Activated CD4-positive, alpha-beta T cell treated with anti-CD3 and anti-CD28 coated beads, Interleukin-2, amount 50 U/mL, for 4 hours (primary cell): ENCODE measurements at regions not wholly inside any gene's neighbourhood (a gene's known extent, or its start where the extent isn't known, plus 50 kb on each side); places are given as distances from the start of the nearest gene placed in this dataset.
A peak's percentile ranks its signal among the peaks of the same experiment; 100 is the strongest.
"Not testable (repeated sequence)": the region's sequence is repeated elsewhere in the genome, so short reads cannot be mapped to it uniquely, and the experiment has no call there.

ENCODE experiments used
- DNase-seq, 2 experiments: peaks; one replicate each; pipeline ENCODE4 v3.0.0-alpha.2; 2020

- DNase-seq = no peak
These were observed 188.6 kb downstream of the SHQ1 start for GRCh38 chr3:72659596-72659995.

GRCh38 chr3:72659188-72659587 lies 189.1 kb downstream of the SHQ1 start:
- no peak for DNase-seq

DNA sequence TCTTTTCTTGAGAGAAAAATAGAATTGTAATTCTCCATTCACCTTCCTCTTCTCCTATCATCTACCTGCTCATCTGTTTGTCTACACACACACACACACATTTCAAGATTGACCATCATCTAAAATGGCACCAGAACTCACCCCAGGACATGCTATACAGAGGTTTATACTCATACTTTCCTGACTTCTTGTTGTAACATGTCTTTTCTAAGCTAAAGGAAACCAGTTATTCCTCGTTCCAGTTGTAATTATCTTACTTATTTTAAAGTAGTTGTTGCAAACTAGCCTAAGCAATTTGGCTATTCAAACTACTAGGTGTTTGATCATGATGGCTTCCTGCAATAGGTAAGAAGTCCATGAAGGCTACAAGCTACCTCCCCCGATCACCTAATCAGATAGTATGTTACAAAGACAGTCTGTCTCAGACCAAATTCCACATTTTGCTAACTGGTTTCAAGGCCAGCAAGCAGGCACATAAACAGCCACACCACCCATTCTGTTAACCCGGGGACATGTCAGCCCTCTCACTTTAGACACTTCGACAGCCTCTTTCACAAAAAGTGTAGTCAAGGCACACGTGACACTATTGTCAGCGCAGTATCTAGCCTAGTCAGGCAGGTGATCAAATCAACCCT lies 189.7 kb downstream of the SHQ1 start:
- no peak for DNase-seq

GRCh38 chr3:72657666-72658065 lies 190.6 kb downstream of the SHQ1 start:
- DNase-seq = peak; percentile 14 to 29

DNA sequence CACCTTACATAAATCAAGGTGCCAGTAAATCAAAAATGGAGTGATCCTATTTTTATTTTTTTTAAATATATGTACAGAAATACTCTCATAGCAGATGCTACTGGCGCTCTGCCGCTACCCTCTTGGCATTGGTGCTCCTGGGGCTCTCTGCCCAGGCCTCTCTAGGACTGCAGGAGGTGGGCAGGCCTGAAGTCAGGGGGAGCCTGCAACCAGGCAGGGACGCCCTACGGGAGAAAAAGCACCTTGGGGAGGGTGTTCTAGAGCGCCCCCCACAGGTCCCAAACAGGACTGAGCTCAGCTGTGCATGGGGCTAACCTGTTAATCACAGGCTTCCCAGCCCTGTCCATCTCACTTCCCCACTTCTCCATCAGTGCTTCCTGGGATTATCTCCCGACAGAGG lies 192.5 kb downstream of the SHQ1 start:
- no peak for DNase-seq

- no peak for DNase-seq
These were observed 193.1 kb downstream of the SHQ1 start for GRCh38 chr3:72655131-72655551.

- DNase-seq = no peak
These were observed 195.8 kb downstream of the SHQ1 start for GRCh38 chr3:72652395-72652794.

DNA sequence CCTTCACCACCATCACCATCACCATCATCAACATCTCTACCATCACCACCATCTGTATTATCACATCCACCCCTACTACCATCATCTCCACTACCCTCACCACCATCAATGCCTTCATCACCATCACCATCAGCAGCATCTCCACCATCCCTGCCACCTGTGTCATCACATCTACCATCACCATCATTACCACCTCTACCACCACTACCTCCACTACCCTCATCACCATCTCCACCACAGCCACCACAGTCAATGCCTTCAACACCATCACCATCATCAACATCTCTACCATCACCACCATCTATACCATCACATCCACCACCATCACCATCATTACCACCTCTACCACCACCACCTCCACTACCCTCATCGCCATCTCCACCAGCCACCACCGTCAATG lies 196.7 kb downstream of the SHQ1 start:
- no peak for DNase-seq

- no peak for DNase-seq
These were observed 202.0 kb downstream of the SHQ1 start for GRCh38 chr3:72646263-72646662.

- DNase-seq = not testable (repeated sequence)
These were observed 204.6 kb downstream of the SHQ1 start for GRCh38 chr3:72643635-72644034.

GRCh38 chr3:72641684-72642083 lies 206.6 kb downstream of the SHQ1 start:
- DNase-seq = no peak

DNA sequence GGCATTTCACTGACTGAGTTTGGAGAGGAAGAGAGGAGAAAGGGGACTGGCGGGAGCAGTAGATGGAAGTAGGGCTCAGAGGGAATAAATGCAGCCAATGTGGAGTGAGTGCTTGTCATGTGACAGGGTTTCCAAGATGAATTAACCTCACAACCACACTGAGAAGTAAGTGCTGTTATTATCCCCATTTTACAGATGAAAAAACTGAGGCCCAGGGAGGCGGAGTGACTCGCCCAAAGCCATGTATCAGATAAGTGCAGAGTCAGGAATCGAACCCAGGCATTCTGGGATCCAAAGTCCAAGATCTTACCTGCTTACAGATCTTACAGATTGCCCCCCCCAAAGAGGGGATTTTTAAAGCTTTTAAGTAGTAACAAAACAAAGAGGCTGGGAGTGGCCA lies 207.2 kb downstream of the SHQ1 start:
- DNase-seq = no peak

GRCh38 chr3:72636969-72637597 lies 211.2 kb downstream of the SHQ1 start:
- no peak for DNase-seq

- no peak for DNase-seq
These were observed 212.7 kb downstream of the SHQ1 start for GRCh38 chr3:72635551-72635950.

- no peak for DNase-seq
These were observed 214.1 kb downstream of the SHQ1 start for GRCh38 chr3:72634128-72634527.

- DNase-seq = no peak
These were observed 214.7 kb downstream of the SHQ1 start for GRCh38 chr3:72633534-72633933.

DNA sequence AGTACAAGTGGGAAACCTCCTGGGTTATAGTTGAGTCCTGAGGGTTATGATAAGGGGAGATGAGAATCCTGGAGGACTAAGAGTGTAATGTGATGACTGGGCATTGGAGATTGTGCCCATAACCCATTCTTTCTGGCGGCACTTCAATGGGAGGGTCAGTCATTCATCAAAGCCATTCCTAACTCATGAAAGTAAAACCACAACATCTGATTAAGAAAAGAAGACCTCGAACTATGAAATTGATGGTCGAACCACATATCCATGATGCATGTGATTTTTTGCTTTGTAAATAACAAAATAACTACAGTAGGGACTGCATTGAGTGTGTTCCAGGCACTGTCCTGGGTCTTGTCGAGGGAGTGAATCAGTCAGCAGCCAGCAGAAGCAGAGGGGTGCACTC lies 215.1 kb downstream of the SHQ1 start:
- no peak for DNase-seq

DNA sequence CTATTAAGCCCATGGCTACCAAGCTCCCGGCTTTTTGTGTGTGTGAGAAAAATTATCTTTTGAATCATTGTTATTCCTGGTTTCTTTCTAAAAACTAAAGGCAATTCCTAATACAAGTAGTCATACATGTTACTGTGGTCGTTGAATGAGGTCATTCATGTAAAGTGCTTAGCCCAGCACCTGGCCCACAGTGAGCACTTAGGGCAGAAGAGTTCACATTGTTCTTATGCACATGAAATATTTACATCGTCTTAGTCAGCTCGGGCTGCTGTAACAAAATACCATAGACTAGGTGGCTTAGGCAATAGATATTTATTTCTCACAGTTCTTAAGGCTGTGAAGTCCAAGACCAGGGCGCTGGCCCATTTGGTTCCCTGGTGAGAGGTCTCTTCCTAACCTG lies 216.1 kb downstream of the SHQ1 start:
- DNase-seq = no peak

- no peak for DNase-seq
These were observed 217.3 kb downstream of the SHQ1 start for GRCh38 chr3:72630969-72631344.

GRCh38 chr3:72630327-72630968 lies 217.8 kb downstream of the SHQ1 start:
- DNase-seq = no peak

GRCh38 chr3:72629191-72629631 lies 219.0 kb downstream of the SHQ1 start:
- DNase-seq = no peak

DNA sequence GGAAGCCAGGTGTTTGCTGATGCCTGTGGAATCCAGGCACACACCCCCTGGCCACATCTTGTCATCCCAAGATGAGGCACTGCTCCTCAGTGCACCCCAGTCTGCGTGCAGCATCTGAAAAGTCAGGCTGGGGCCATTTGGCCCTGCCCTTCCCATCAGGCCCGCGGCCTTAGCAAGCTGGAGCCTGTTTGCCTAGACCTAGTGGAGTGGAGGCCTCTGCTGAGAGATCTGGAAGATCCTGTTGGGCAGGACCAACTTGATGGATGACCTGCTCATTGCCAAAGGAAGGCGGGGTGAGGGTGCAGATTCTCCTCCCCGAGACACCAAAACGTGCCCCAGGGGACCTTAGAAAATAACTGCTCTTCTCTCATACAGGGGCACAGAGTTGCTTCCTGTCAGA lies 220.2 kb downstream of the SHQ1 start:
- DNase-seq = no peak

DNA sequence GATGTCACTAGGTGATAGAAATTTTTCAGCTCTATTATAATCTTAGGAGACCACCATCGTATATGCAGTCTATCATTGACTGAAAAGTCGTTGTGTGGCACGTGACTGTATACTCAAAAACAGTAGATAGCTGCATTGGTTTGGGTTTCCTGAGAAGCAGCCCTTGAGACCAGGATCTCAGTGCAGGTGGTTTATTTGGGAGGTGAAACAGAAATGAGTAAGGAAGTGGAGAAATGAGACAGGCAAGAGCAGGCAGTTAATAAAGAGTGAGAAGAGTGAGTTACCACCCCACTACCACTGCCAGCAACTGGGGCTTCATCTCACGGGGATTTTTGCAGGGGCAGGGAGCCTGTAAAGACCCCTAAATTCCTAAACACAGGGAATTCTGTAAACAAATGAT lies 221.0 kb downstream of the SHQ1 start:
- no peak for DNase-seq

GRCh38 chr3:72625602-72626337 lies 222.5 kb downstream of the SHQ1 start:
- no peak for DNase-seq
